HG03064 (cell line): ENCODE measurements at regions not wholly inside any gene's neighbourhood (a gene's known extent, or its start where the extent isn't known, plus 50 kb on each side); places are given as distances from the start of the nearest gene placed in this dataset.

Experiments used
- ATAC-seq: cut with Tn5 transposase; IDR thresholded peaks from one replicate; pipeline ENCODE4 v1.9.1; 2021; ENCODE audit warnings: low read depth; ENCODE audit not compliant: unreplicated experiment

DNA sequence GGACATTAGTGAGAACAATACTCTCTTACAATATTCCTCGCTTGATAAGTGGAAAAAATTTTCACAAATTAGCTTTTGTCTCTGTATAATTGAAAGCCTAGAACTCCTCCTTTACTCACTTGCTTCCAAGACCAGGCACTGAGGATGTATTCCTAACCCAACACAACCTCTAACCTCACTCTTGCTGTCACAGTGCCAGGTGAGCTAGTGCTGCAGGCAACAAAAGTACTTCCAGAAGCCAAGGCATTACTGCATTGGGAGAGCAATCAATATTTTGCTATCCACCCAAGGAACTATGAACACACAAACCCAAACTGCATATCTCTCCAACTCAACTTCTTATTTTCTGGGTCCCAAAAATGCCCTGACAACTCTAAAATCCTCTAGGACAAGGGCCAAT is 1081.0 kb downstream of the VRK1 start:
- no peak for ATAC-seq

- no peak for ATAC-seq
Measured at GRCh38 chr14:97878727-97879126, 1081.5 kb downstream of the VRK1 start.

DNA sequence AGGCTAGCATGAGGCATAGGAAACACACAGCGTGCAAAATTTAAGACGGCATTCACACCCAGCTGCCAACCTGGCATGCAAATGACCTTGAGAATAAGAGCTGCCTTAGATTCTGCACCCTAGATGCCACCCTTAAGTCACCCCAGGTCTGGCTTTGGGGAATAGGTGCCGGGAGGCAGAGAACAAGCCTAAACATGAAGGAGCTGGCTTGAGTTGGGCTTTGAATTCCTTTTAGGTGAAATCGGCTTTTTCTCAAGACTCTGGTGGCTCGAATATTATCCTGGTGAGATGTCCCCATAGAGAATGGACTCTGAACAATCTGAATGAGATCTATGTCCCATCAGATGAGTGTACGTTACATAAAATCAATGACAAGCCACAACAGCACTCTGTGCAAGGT is 1090.5 kb downstream of the VRK1 start:
- no peak for ATAC-seq

GRCh38 chr14:97888331-97888730 is 1091.1 kb downstream of the VRK1 start:
- ATAC-seq = no peak

DNA sequence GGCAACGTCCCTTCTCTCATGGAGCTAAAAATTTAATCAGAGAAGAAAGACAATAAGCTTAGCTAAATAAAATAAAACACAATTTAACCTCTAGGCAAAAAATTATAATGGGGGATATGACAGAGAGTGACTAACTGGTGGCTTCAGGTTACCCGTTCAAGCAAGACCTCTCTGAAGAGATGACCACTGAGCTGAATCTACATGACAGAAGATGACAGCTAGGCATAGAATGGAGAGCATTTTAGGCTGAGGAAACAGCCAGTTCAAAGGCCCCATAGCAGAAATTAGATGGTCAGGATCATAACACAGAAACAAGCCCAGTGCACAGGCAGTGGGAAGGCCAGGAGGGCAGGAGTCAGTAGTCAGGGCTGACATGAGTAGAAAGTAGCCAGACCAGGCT is 1094.3 kb downstream of the VRK1 start:
- ATAC-seq = no peak

- no peak for ATAC-seq
Measured at GRCh38 chr14:97894552-97894951, 1097.4 kb downstream of the VRK1 start.

GRCh38 chr14:97900196-97900854 is 1103.1 kb downstream of the VRK1 start:
- ATAC-seq = no peak

DNA sequence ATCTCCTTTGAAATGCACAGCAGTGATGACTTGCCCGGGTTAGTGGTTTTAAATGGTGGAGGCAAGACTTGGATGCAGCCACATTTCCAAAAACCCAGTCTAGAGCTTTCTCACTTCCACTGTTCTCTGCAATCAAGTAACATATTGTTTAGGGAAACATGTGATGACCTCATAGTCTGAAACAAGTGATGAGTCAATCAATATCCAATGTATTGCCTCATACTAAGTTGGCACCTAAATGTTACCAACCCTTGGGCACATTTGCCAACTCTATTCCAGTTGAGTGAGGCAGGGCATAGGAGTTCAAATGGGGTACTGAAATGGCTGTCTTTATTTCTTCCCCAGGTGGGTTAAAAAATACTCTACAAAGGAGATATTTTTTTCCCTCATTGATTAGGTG is 1105.4 kb downstream of the VRK1 start:
- no peak for ATAC-seq

DNA sequence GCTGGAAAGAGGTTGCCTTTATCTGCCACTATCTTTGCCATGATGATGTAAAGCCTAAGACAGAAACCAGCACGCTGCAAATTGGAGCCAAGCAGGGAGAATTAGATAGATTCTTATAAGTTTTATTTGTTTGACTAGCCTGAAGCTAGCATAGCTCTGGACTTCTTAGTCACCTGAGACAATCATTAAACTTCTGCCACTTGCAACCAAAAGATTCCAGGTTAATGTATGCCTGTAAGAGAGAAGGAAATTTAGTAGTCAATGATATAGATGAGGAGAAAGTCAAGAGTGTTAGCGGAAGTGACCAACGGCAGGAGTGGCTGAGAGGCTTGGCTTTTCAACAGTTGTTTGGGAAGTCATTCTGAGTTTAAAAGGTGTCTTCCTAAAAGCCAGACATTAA is 1106.6 kb downstream of the VRK1 start:
- ATAC-seq = no peak

GRCh38 chr14:97912217-97912616 is 1115.0 kb downstream of the VRK1 start:
- no peak for ATAC-seq

- no peak for ATAC-seq
Measured at GRCh38 chr14:97916100-97916499, 1118.9 kb downstream of the VRK1 start.

GRCh38 chr14:97916669-97917568 is 1119.7 kb downstream of the VRK1 start:
- ATAC-seq = no peak

GRCh38 chr14:97920201-97920600 is 1123.0 kb downstream of the VRK1 start:
- ATAC-seq = no peak

GRCh38 chr14:97921296-97921695 is 1124.1 kb downstream of the VRK1 start:
- no peak for ATAC-seq

DNA sequence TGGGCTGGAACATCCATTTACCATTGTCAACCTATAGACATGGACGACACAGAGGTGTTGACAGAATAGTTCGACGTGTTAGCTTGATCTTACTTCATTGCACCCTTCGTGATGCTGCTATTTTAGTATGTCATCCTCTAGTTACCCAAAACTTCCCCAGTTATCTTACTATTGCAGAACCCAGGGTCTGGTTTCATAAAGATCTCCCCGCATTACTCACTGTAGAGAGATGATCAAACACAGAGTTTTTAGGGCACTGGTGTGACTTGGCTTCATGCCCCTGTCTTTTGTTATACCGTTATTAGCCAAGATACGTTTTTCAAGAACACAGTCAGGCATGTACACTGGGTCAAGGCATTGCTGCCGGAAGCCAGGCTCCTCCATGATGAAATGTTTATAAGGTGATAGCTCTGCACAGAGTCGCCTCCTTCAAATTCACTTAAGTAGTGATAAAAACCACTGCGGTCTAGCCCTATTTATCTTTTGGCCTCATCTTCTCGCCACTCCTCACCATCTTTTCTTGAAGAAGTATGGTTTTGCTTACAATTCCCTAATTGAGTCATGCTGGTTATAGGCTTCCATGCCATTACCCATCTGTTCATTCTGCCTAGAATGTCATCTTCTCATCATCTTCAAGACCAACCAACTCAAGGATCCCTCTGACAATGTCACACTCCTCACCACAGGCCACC is 1127.9 kb downstream of the VRK1 start:
- no peak for ATAC-seq

GRCh38 chr14:97930166-97930565 is 1133.0 kb downstream of the VRK1 start:
- ATAC-seq = no peak

DNA sequence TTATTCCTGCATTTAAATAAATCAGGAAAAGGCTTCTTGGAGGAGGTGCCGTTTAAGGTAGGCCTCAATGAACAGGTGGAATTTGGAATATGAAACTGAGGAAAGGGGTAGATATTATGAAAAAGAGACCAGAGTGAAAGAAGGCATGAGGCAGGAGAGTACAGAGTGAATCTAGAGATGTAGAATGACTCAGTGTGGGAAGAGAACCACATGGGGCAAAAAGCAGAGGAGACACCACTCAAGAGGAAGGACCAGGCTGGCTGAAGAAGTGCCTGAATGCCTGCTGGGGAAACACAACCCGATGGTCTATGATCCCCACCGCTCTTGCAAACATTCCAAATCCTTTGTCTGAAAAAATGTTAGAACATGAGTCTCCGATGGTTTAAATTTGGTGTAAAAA is 1134.1 kb downstream of the VRK1 start:
- ATAC-seq = no peak

DNA sequence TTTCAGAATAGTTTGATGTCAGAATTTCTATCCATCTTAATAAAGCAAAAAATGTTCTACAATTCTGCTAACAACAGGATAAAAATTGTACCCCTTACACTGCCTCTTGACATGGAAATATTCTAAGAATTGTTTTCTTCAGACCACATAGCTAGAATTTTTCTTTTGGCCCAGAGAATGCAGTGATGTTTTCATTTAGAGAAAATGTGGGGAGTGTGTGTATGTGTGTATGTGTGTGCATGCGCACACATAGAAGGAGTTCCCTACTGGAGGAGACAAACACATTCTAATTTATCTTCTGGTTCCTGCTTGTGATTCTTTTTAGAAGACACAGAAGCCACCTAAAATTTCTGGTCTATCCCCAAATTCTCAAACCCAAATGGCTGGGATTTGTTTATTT is 1145.7 kb downstream of the VRK1 start:
- no peak for ATAC-seq

GRCh38 chr14:97943619-97944018 is 1146.4 kb downstream of the VRK1 start:
- ATAC-seq = no peak

DNA sequence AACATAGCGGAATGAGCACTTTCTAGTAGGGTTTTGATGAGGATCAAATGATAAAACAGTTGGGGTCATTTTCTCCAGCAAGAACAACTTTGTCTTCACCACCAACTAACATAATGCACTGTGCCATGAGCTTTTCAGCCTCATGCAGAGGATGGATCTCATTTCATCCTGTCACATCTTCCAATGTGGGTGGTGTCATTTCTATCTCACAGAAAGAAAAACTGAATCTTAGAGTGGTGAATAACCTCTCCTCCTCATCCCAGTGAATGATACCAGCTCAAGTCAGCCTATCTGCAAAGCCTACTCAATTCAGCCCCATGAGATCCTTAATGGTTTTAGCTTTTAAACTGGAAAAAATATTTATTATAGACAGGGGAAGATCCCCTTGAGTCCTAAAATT is 1147.2 kb downstream of the VRK1 start:
- ATAC-seq = no peak

- no peak for ATAC-seq
Measured at GRCh38 chr14:97945631-97946030, 1148.4 kb downstream of the VRK1 start.
